ENCODE measurements at regions not wholly inside any gene's neighbourhood (a gene's known extent, or its start where the extent isn't known, plus 50 kb on each side); places are given as distances from the start of the nearest gene placed in this dataset.

DNA sequence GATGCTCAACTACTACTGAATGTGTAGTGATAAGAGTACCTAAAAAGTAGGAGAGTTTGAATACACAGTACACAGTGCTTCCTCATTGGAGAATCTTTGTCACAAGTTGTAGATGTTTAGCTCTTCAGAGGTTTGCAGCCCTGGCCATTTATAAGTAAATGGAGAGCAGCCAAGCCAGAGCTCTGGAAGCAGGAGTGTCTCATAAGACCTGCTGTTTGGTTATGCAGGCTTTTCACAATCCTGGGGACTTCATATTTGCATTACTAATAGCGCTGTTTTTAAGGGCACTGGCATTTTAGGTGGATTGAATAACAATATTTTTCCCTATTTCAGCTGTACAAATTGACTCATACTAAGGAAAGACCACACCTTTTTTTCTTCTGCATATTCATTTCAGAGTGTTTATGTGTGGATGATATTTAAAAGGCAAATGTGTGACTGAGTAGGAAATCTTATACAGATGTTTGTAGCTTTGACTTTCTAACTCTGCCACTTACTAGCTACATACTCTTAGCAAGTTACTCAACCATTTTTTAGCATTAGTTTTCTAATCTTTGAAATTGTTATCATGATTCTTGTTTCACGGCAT is 730.5 kb upstream of the MAP3K7 start:
- Histone ChIP-seq H3K4me3 (no peak overlapping the region), H3K27me3 (no peaks in the 10 kb centered on the region), H3K9me3 (no peaks in the 10 kb centered on the region), H3K36me3 (no peaks in the 10 kb centered on the region)
- DNase-seq: no peak

GRCh38 chr6:91310178-91310577 is 723.3 kb upstream of the MAP3K7 start:
- no peaks in the 10 kb centered on the region for H3K9me3 ChIP-seq
- no peaks in the 10 kb centered on the region for H3K27me3 ChIP-seq
- no peak for DNase-seq
- no peaks in the 10 kb centered on the region for H3K36me3 ChIP-seq
- no peak overlapping the region for H3K4me3 ChIP-seq

- H3K27me3 ChIP-seq: no peaks in the 10 kb centered on the region
- DNase-seq: no peak
- no peaks in the 10 kb centered on the region for H3K36me3 ChIP-seq
- no peaks in the 10 kb centered on the region; the same call in none of the 2 replicates for H3K9me3 ChIP-seq
- H3K4me3 ChIP-seq: no peak overlapping the region
These were observed 718.9 kb upstream of the MAP3K7 start for GRCh38 chr6:91305755-91306154.

DNA sequence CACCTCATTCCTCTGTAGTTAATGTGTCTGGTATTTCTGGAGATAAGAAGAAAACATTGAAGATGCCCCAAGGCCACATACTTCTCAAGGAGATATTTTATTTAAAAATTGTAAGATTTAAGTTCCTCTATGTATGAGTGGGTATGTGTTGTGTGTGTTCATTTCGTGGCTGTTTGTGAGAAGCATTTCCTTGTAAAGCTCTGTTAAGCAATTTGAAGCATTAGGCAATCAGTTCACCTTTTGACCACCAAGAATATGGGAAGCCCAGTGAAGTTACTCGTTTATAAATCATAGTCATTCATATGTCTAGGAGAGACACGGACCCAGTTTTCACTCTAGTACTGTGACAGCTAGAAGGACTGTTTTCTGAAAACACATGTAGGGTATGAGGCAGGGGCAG is 717.6 kb upstream of the MAP3K7 start:
- no peaks in the 10 kb centered on the region for H3K36me3 ChIP-seq
- no peaks in the 10 kb centered on the region; the same call in none of the 2 replicates for H3K9me3 ChIP-seq
- H3K4me3 ChIP-seq: no peak overlapping the region
- no peaks in the 10 kb centered on the region for H3K27me3 ChIP-seq
- DNase-seq: no peak

GRCh38 chr6:91303326-91303725 is 716.5 kb upstream of the MAP3K7 start:
- no peaks in the 10 kb centered on the region; the same call in none of the 2 replicates for H3K9me3 ChIP-seq
- H3K4me3 ChIP-seq: no peak overlapping the region
- no peaks in the 10 kb centered on the region for H3K27me3 ChIP-seq
- no peak for DNase-seq
- no peaks in the 10 kb centered on the region for H3K36me3 ChIP-seq

GRCh38 chr6:91299544-91300491 is 712.9 kb upstream of the MAP3K7 start:
- Histone ChIP-seq H3K9me3 (peaks cover 9% of the 10 kb centered on the region), H3K36me3 (no peaks in the 10 kb centered on the region), H3K4me3 (no peak overlapping the region), H3K27me3 (no peaks in the 10 kb centered on the region)
- peak; percentile 67 for DNase-seq

DNA sequence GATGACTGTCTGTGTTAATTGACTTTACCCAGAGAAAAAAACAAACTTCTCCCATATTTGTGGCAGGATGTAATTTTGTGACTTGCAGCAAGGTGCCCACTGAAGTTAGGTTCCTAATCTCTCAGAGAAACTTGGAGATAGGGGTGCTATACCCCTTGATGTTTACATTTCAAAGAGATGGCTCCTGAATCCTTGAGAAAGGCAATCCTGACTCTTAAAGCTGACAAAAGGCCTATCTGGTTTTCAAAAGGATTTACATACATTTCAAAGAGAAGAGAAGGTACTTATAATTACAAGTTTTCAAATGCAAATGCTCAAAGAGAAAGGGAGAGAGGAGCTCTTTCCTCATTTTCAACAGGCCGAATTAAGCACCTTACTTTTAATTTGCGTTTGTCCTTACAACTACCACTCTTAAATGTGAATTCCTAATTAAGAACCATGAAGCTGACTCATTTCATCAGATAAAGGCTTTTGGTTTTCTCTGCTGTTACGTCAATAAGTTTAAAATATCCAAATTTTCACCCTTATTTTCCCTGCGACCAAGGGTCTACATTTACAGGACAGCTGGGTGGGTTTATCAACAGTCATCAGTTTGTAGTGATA is 711.8 kb upstream of the MAP3K7 start:
- DNase-seq: no peak
- Histone ChIP-seq H3K27me3 (no peaks in the 10 kb centered on the region), H3K36me3 (no peaks in the 10 kb centered on the region), H3K9me3 (peaks cover 9% of the 10 kb centered on the region), H3K4me3 (no peak overlapping the region)

GRCh38 chr6:91293395-91293794 is 706.5 kb upstream of the MAP3K7 start:
- no peak overlapping the region for H3K4me3 ChIP-seq
- DNase-seq: no peak
- no peaks in the 10 kb centered on the region for H3K27me3 ChIP-seq
- H3K9me3 ChIP-seq: peaks cover 9% of the 10 kb centered on the region
- no peaks in the 10 kb centered on the region for H3K36me3 ChIP-seq

- no peak for DNase-seq
- H3K9me3 ChIP-seq: no peaks in the 10 kb centered on the region
These were observed 704.2 kb upstream of the MAP3K7 start for GRCh38 chr6:91291071-91291470.

GRCh38 chr6:91288741-91289140 is 701.9 kb upstream of the MAP3K7 start:
- Histone ChIP-seq H3K9me3 (no peaks in the 10 kb centered on the region), H3K36me3 (no peaks in the 10 kb centered on the region), H3K4me3 (no peak overlapping the region), H3K27me3 (no peaks in the 10 kb centered on the region)
- DNase-seq: no peak

More at GRCh38 chr6:91291071-91291470, 704.2 kb upstream of the MAP3K7 start:
- Histone ChIP-seq H3K4me3 (no peak overlapping the region), H3K27me3 (no peaks in the 10 kb centered on the region), H3K36me3 (no peaks in the 10 kb centered on the region)

- Histone ChIP-seq H3K9me3 (no peaks in the 10 kb centered on the region), H3K27me3 (no peaks in the 10 kb centered on the region), H3K36me3 (no peaks in the 10 kb centered on the region), H3K4me3 (no peak overlapping the region)
- DNase-seq: no peak
These were observed 695.0 kb upstream of the MAP3K7 start for GRCh38 chr6:91281901-91282300.

DNA sequence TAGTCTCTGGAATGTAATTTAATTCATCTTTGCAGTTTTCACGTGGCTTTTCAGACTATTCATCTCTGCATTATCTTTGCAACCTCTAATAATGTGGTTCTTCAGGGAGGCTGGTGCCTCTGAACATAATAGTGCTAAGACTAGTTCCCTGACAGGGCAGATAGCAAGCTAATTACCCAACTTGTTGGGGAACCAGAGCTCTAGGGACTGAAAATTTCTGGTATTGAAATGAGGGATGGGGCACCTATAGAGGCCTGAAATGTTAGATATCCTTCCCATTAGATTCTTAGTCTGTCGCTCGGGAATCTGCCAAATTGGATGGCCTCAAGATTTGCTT is 693.6 kb upstream of the MAP3K7 start:
- H3K9me3 ChIP-seq: no peaks in the 10 kb centered on the region
- H3K4me3 ChIP-seq: no peak overlapping the region
- DNase-seq: no peak
- H3K27me3 ChIP-seq: no peaks in the 10 kb centered on the region
- no peaks in the 10 kb centered on the region for H3K36me3 ChIP-seq

DNA sequence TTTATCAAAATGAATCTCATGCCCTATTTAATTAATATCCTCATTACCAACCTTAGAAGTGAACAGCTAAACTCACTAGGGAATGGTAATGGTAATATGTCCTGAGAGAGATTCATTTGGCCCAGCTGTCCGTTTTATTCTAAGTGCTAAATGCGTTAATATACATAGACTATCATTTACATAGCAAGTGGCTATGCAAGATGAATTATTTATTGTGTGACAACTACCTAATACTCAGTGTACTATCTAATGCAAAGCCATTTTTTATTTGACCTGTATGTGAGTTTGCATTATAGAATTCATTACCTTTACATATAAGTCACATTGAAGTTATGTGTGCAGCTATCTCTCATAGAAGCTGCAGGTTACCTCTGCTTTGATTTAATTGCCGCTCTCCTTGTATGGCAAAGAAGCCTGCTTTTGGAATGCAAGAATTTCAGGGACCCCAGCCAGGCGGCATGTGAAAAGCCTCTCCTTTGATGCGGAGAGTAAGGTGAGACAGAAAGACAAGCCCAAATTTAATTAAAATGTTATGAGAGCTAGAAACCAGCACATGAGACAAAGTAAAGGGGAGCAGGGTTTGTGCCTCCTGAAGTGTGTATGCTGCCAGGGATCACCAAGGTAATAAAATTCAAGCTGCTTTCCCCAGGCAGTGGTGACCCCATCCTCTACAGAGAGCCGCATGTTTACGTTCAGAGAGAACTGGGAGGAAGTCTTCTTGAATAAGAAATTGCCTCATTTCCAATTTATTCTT is 693.0 kb upstream of the MAP3K7 start:
- Histone ChIP-seq H3K9me3 (no peaks in the 10 kb centered on the region), H3K27me3 (no peaks in the 10 kb centered on the region), H3K4me3 (no peak overlapping the region), H3K36me3 (no peaks in the 10 kb centered on the region)
- no peak for DNase-seq

DNA sequence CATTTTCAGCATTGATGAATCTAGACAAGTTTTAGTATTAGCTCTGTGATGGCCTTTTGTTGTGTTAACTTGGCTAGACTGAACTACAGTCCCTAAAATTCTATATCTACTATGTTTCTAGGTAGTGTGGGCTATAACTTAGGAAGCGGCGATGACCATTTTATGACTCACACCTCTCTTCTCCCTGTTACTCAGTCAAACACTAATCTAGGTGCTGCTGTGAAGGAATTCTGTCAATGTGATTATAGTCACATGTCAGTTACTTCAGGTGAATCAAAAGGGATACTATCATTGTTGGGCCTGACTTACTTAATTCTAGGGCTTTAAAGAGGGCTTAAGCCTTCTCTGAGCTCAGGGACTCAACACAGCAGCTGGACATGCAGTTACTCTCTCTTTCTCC is 691.5 kb upstream of the MAP3K7 start:
- no peak overlapping the region for H3K4me3 ChIP-seq

DNA sequence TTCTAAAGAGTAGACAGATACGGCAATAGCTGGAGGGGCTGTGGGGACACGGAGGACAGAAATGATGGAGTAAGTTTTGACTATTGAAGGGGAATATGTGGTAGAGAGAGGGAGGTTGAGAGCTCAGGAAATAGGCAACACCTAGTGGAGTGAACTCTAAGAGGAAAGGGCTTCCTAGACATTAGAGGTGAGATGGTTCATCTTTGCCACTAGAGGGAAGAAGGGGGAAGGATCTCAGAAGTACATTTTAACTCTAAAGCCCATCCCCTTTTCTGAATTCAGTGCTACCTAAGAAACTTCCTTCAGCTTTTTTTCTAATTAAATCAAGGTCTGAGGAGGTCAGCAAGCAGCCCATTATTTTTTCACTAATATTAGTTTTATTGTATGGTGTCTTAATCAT is 689.4 kb upstream of the MAP3K7 start:
- Histone ChIP-seq H3K36me3 (no peaks in the 10 kb centered on the region), H3K27me3 (no peaks in the 10 kb centered on the region), H3K4me3 (no peak overlapping the region), H3K9me3 (no peaks in the 10 kb centered on the region)
- DNase-seq: no peak

More for the DNA sequence above, 691.5 kb upstream of the MAP3K7 start:
- DNase-seq: no peak
- Histone ChIP-seq H3K27me3 (no peaks in the 10 kb centered on the region), H3K36me3 (no peaks in the 10 kb centered on the region), H3K9me3 (no peaks in the 10 kb centered on the region)

DNA sequence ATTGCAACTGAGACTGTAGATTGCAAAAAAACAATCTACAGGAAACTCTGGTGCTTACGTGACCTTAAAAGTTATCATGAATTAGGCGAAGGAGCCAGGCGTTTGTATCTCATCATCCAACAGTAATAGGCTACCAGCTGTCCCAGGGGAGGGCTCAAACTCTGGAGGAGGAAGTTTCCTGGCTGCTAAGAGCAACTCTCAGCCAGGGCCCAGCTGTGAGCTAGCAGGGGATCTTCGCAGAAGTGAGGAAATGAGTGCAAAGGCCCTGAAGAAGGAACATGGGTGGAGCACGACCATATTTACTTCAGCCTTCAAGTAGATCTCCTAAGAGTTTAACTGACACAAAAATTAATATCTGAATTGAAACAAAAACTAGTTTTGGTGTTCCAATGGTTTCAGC is 686.9 kb upstream of the MAP3K7 start:
- H3K36me3 ChIP-seq: no peaks in the 10 kb centered on the region
- H3K9me3 ChIP-seq: no peaks in the 10 kb centered on the region
- H3K27me3 ChIP-seq: no peaks in the 10 kb centered on the region
- H3K4me3 ChIP-seq: no peak overlapping the region
- DNase-seq: no peak

GRCh38 chr6:91271807-91272206 is 684.9 kb upstream of the MAP3K7 start:
- Histone ChIP-seq H3K9me3 (no peaks in the 10 kb centered on the region), H3K27me3 (no peaks in the 10 kb centered on the region), H3K36me3 (no peaks in the 10 kb centered on the region), H3K4me3 (no peak overlapping the region)
- no peak for DNase-seq

Data from MG63 (cell line).